ENCODE measurements at regions not wholly inside any gene's neighbourhood (a gene's known extent, or its start where the extent isn't known, plus 50 kb on each side); places are given as distances from the start of the nearest gene placed in this dataset.

DNA sequence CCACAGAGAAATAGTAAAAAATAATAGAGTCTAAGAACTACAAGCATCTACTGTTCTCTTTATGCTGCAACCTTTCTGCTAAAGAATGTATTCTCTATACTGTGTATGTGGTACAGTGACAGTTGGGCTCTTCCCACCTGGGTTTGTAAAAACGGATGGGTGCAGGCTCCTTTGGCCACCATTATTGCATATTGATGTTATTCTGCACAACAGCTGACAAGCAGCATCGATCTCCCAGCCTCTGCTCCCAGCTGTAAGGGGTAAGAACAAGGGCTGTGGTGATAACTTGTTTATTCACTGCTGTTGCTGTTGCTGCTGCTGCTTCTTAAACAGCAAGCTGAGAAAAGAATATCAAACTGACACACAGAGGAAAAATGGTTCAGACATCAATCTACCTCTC is 56.1 kb downstream of the KCNRG start:
- H3K4me3 Mint-ChIP-seq, result no peak overlapping the region
- DNase-seq, result no peak

DNA sequence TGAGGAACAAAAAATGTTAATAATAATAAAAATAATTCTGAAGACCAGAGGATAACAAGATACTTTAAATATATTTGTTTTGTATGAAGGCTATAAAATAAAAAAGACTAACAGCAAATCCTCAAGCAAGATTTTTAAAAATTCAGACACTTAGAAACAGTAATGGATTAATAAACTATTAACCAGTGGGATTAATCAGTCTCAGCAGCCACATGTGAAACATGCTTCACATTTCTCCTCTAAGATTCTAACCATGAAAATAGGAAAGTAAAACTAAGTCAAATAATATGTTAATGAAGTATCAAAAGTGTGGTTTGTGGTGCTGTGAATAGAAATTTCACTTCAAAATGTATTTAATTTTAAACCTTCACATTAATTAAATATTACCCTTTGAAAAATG is 57.4 kb downstream of the KCNRG start:
- Mint-ChIP-seq H3K27ac (no peak overlapping the region), H3K27me3 (ENCODE audit: low read depth, poor library complexity) (no peaks in the 10 kb centered on the region), H3K4me3 (no peak overlapping the region), H3K36me3 (ENCODE audit: low read depth) (peaks cover 33% of the 10 kb centered on the region), H3K4me1 (peaks cover 17% of the 10 kb centered on the region), H3K9me3 (no peaks in the 10 kb centered on the region)
- TF ChIP-seq, protein P1, sequence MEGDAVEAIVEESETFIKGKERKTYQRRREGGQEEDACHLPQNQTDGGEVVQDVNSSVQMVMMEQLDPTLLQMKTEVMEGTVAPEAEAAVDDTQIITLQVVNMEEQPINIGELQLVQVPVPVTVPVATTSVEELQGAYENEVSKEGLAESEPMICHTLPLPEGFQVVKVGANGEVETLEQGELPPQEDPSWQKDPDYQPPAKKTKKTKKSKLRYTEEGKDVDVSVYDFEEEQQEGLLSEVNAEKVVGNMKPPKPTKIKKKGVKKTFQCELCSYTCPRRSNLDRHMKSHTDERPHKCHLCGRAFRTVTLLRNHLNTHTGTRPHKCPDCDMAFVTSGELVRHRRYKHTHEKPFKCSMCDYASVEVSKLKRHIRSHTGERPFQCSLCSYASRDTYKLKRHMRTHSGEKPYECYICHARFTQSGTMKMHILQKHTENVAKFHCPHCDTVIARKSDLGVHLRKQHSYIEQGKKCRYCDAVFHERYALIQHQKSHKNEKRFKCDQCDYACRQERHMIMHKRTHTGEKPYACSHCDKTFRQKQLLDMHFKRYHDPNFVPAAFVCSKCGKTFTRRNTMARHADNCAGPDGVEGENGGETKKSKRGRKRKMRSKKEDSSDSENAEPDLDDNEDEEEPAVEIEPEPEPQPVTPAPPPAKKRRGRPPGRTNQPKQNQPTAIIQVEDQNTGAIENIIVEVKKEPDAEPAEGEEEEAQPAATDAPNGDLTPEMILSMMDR (IDR thresholded peaks at IDR 0.05), result no peak
- no peak for DNase-seq

More for the DNA sequence above, 56.1 kb downstream of the KCNRG start:
- TF ChIP-seq, protein P1 (IDR thresholded peaks at IDR 0.05), result no peak
- Mint-ChIP-seq H3K4me1 (peaks cover 10% of the 10 kb centered on the region), H3K9me3 (no peaks in the 10 kb centered on the region), H3K27me3 (ENCODE audit: low read depth, poor library complexity) (no peaks in the 10 kb centered on the region), H3K36me3 (ENCODE audit: low read depth) (peaks cover 40% of the 10 kb centered on the region), H3K27ac (no peak overlapping the region)

DNA sequence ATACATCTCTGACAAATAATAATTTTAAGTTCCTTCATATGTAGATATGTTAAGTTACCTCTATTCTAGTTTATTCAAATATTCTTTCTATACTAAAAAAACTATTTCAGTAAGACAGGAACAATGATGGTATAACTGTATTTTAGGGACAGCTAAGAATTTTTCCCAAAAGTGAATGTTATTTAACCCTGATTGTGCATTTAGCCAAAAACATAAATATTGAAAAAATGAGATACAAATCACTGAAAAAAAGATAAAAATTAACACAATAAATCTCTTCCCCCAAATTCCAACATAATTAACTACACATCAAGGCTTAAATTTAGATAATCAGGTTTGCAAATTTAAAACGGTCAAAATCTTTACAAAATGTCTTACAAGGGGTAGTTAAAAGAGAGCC is 58.1 kb downstream of the KCNRG start:
- H3K4me1 Mint-ChIP-seq, result peaks cover 24% of the 10 kb centered on the region
- no peak overlapping the region for H3K4me3 Mint-ChIP-seq
- TF ChIP-seq, protein P1 (IDR thresholded peaks at IDR 0.05), result no peak

DNA sequence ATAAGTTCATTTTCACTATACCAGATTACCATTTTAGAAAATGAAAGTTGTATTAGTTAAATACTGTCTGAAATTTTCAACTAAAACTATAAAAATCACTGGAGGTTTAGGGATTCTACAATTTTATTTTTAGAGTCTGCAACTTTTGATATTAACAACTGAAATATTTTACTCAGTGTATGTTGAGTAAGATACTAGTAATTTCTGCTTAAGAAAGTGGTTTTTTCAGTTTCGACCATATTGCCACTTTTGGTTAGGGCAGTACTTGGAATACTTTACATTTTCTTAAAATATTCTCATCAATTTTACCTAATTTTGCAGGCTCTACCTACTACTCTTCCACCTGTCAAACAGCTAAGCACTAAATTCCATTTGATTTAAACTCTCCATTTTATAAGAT is 59.6 kb downstream of the KCNRG start:
- H3K4me3 Mint-ChIP-seq, result no peak overlapping the region
- H3K9me3 Mint-ChIP-seq, result no peaks in the 10 kb centered on the region
- H3K27me3 Mint-ChIP-seq (ENCODE audit: low read depth, poor library complexity), result no peaks in the 10 kb centered on the region
- H3K36me3 Mint-ChIP-seq (ENCODE audit: low read depth), result peaks cover 15% of the 10 kb centered on the region
- H3K4me1 Mint-ChIP-seq, result peaks cover 39% of the 10 kb centered on the region
- no peak for DNase-seq
- no peak overlapping the region for H3K27ac Mint-ChIP-seq
- TF ChIP-seq, protein P1 (IDR thresholded peaks at IDR 0.05), result no peak

More for the DNA sequence above, 58.1 kb downstream of the KCNRG start:
- Mint-ChIP-seq H3K27ac (peak overlapping the region; percentile 44), H3K27me3 (ENCODE audit: low read depth, poor library complexity) (no peaks in the 10 kb centered on the region), H3K9me3 (no peaks in the 10 kb centered on the region), H3K36me3 (ENCODE audit: low read depth) (peaks cover 26% of the 10 kb centered on the region)
- DNase-seq, result no peak

DNA sequence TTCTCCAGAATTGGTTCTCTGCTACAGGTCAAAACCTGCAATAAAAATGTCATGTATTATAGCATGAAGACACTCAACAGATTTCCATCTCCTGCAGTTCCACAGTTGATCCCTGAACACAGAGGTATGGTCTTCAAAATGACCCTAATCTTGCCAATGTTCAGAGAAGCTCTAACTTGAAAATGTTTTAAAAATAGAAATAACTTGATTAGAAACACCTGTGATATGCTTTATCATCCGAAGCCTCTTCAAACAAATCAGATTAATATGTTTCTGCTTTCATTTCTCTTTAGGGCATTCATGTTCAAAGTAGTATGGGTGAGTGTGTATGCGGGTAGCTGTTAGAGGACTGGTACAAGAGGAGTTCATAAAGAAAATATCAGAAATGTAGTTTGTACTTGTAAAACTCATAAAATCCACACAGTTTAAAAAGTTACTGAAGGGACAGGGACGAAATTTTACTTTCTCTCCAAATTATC is 60.4 kb downstream of the KCNRG start:
- Mint-ChIP-seq H3K27ac (peak overlapping the region; percentile 38), H3K27me3 (ENCODE audit: low read depth, poor library complexity) (peaks cover 2% of the 10 kb centered on the region), H3K4me1 (peaks cover 44% of the 10 kb centered on the region), H3K4me3 (no peak overlapping the region), H3K9me3 (no peaks in the 10 kb centered on the region), H3K36me3 (ENCODE audit: low read depth) (peaks cover 10% of the 10 kb centered on the region)
- DNase-seq, result no peak
- TF ChIP-seq, protein P1 (IDR thresholded peaks at IDR 0.05), result no peak

DNA sequence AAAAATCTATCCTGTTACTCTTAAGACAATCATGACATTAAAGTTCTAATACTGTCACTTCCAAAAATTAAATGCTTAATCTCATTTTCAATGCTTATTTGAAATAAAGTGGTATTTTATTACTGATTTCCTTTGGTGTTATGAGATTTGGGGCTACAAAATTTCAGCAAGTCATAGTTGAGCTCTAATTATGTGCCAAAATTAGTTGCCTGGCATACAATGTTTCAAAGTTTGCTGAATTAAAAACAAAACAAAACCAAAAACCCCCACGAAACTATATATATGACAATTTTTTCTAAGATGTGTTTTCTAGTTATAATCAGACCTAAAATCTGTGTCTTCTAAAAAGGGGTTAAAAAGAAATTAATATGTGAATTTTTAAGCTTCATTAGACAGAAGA is 62.2 kb downstream of the KCNRG start:
- Mint-ChIP-seq H3K9me3 (no peaks in the 10 kb centered on the region), H3K27me3 (ENCODE audit: low read depth, poor library complexity) (peaks cover 2% of the 10 kb centered on the region), H3K4me3 (no peak overlapping the region), H3K4me1 (peaks cover 45% of the 10 kb centered on the region), H3K36me3 (ENCODE audit: low read depth) (peaks cover 10% of the 10 kb centered on the region), H3K27ac (no peak overlapping the region)
- TF ChIP-seq, protein P1 (IDR thresholded peaks at IDR 0.05), result no peak
- DNase-seq, result no peak

Measured in nephron progenitor cell (in vitro differentiated cells).